ENCODE measurements at regions not wholly inside any gene's neighbourhood (a gene's known extent, or its start where the extent isn't known, plus 50 kb on each side); places are given as distances from the start of the nearest gene placed in this dataset.

- TF ChIP-seq SP1 (IDR thresholded peaks at IDR 0.05) (no peak), CTCF (IDR thresholded peaks at IDR 0.05; ENCODE audit: low read depth, low read length, missing input control) (no peak), RAD21 (IDR thresholded peaks at IDR 0.05) (no peak), NR2F2 (IDR thresholded peaks at IDR 0.05) (no peak), GABPA (IDR thresholded peaks at IDR 0.05 in 1 of 2, conservative IDR thresholded peaks at IDR 0.05 in 1 of 2) (no peak), ZBTB33 (IDR thresholded peaks at IDR 0.05) (no peak)
These were observed 120.3 kb upstream of the MOCS1 start for GRCh38 chr6:40054602-40055001.
